EL (cell line): ENCODE measurements at regions not wholly inside any gene's neighbourhood (a gene's known extent, or its start where the extent isn't known, plus 50 kb on each side); places are given as distances from the start of the nearest gene placed in this dataset.
"Not testable (repeated sequence)": the region's sequence is repeated elsewhere in the genome, so short reads cannot be mapped to it uniquely, and the experiment has no call there.

Experiments used
- DNase-seq: peaks from one replicate; pipeline ENCODE4 v3.0.0-alpha.2; 2016

DNA sequence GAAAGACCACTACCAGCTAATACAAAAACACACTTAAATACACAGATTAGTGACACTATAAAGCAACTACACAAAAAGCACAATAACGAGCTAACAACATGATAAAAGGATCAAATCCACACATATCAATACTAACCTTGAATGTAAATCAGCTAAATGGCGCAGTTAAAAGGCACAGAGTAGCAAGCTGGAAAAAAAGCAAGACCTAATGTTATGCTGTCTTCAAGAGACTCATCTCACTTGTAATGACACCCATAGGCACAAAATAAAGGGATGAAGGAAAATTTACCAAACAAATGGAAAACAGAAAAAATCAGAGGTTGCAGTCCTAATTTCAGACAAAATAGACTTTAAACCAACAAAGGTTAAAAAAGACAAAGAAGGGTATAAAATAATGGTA is 86.3 kb downstream of the NUS1 start:
- no peak for DNase-seq

DNA sequence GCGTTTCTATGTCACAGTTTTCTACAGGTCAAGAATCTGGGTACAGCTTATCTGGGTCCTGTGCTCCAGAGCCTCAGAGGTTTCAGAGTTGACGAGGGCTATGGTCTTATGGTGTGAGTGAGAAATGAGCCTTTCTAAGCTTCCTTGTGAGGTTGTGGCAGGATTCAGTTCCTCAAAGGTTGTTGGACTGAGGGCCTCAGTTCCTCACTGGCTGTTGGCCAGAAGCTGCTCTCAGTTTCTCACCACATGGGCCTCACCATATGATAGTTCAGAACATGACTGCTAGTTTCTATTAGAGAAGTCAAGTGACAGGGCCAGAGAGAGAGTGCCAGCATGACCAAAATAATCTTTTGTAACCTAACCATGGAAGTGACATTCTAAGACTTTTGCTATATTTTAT is 96.1 kb downstream of the NUS1 start:
- no peak for DNase-seq

GRCh38 chr6:117776441-117776840 is 101.2 kb downstream of the NUS1 start:
- DNase-seq: no peak

- no peak for DNase-seq
These were observed 106.3 kb downstream of the NUS1 start for GRCh38 chr6:117781550-117781949.

DNA sequence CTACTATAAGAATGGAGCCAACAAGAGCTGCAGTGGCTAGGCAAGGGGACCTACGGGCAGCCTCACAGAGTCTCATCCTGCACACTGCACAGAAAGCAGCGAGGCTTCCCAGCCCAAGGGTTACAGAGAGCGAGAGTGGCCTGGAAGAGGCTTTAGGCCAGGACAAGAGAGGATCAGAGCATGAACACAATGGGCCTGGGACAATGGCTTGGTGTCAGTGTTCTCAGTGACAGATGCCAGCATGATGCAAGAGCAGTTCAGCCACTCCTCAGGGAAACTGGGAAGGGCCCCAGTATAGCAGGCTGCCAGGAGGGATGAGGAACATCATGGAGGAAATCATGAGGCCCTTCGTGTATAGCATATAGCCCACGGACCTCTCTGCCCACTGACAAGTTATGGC is 108.0 kb downstream of the NUS1 start:
- DNase-seq: no peak

- DNase-seq: no peak
These were observed 115.7 kb downstream of the NUS1 start for GRCh38 chr6:117791012-117791411.

DNA sequence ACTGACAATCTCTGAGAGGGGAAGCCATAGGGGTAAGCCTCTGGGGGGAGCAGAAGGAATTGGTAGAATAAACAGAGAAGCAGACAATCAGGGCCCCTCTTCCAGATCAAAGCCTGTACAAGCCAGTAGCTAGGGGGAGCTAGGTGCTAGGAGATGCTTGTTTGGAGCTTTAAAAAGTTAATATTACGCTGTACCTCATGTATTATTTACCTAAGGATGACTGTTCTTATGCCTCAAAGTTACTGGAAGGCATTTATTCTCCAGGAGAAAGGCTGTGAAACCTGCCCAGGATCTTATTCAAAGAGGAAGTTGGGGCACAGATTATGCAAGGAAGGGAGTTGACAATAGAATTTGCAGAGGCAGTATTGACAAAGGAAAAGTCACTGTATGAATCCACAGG is 111.8 kb upstream of the SLC35F1 start:
- DNase-seq: no peak

GRCh38 chr6:117798819-117799218 is 108.2 kb upstream of the SLC35F1 start:
- not testable (repeated sequence) for DNase-seq

DNA sequence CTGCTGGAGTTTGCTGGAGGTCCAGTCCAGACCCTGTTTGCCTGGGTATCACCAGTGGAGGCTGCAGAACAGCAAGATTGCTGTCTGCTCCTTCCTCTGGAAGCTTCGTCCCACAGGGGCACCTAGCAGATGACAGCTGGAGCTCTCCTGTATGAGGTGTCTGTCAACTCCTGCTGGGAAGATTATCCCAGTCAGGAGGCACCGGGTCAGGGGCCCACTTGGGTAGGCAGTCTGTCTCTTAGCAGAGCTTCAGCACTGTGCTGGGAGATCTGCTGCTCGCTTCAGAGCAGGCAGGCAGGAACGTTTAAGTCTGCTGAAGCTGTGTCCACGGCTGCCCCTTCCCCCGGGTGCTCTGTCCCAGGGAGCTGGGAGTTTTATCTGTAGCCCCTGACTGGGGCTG is 96.8 kb upstream of the SLC35F1 start:
- no peak for DNase-seq

DNA sequence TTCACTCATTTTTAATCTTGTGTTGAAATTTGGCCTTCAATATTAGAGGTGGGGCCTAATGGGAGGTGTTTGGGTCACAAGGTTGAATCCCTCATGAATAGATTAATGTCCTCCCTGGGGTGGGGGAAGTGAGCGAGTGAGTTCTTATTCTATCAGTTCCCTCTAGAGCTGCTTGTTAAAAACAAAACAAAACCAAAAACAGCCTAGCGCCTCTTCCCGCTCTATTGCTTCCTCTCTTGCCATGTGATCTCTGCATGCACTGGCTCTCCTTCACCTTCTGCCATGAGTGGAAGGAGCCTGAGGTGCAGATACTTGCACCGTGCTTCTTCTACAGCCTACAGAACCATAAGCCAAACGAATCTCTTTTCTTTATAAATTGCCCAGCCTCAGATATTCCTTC is 89.6 kb upstream of the SLC35F1 start:
- DNase-seq: no peak

DNA sequence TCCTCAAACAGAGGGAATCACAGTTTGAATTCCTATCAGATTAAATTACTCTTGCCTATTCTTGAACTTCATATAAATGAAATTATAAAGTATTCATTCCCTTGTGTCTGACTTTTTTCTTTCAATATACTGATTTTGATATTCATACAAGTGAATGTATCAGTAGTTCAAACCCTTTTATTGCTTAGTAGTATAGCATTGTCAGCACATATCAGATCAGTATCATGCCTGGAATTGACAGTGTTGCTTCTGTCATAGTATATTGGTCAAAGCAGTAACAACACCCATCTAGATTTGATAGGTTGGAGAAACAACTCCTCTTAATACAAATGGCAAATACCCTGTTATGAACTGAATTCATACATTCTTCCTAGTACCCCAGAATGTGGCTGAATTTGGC is 89.1 kb upstream of the SLC35F1 start:
- no peak for DNase-seq

DNA sequence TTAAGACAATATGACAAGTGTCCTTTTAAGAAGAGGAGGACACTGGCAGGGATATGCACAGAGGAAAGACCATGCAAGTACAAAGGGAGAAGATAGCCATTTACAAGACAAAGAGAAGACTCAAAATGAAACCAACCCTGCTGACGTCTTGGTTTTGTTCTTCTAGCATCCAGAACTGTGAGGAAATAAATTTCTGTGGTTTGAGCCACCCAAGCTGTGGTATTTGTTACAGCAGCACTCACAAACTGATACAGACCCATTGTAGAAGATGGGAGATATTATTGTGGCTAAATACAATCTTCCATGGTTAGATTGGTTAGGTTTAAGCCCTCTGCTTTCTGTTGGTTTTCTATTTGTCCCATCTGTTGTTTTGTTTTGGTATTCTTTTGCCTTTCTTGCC is 88.6 kb upstream of the SLC35F1 start:
- DNase-seq: no peak

GRCh38 chr6:117829594-117830319 is 77.3 kb upstream of the SLC35F1 start:
- peak; percentile 34 for DNase-seq

GRCh38 chr6:117837261-117837660 is 69.8 kb upstream of the SLC35F1 start:
- no peak for DNase-seq

DNA sequence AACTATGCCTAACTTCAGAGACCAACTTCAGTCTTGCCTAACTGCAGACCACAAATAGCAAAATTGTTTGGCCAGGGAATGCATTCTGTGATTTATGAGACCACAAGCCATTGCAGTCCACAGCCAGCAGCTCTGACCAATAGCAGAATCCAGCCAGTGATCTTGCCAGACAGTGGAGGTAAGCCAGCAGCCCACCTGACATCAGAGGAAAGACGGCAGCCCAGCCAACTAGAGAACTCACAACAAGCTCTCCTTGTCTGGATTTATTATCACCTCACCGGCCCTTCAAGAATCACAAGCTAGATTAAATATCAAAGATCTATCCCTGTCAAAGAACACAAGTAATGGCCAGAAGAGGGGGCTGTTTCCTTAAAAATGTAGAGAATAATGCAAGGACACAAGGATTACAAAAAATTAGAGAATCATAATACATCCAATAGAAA is 66.5 kb upstream of the SLC35F1 start:
- peak; percentile 53 for DNase-seq

DNA sequence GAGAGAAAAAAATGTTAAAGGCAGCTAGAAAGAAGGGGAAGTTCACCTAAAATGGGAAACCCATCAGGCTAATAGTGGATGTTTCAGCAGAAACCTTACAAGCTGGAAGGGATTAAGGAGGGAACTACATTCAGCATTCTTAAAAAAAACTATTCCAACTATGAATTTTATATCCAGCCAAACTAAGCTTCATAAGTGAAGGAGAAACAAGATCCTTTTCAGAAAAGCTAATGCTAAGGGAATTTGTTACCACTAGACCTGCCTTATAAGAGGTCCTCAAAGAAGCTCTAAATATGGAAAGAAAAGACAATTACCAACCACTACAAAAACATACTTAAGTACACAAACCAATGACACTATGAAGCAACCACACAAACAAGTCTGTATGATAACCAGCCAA is 59.2 kb upstream of the SLC35F1 start:
- no peak for DNase-seq

- DNase-seq: no peak
These were observed 58.0 kb upstream of the SLC35F1 start for GRCh38 chr6:117849087-117849486.
